NCI-H1694 treated with DMSO at 0.1 percent for 48 hours (cell line): ENCODE measurements at regions not wholly inside any gene's neighbourhood (a gene's known extent, or its start where the extent isn't known, plus 50 kb on each side); places are given as distances from the start of the nearest gene placed in this dataset.
A peak's percentile ranks its signal among the peaks of the same experiment; 100 is the strongest.

Experiments
- DNase-seq: peaks from one replicate; lab custom pipeline; 2025; lab: John Stamatoyannopoulos, UW

- DNase-seq, result peak; percentile 49
Observed at GRCh38 chr7:115707258-115708012, 323.1 kb downstream of the TFEC start.

GRCh38 chr7:115704884-115705283 is 325.7 kb downstream of the TFEC start:
- no peak for DNase-seq

- DNase-seq, result no peak
Observed at GRCh38 chr7:115701141-115701540, 329.4 kb downstream of the TFEC start.

- DNase-seq, result no peak
Observed at GRCh38 chr7:115694424-115694823, 336.1 kb downstream of the TFEC start.

GRCh38 chr7:115693779-115694178 is 336.8 kb downstream of the TFEC start:
- DNase-seq, result no peak

- no peak for DNase-seq
Observed at GRCh38 chr7:115689941-115690340, 340.6 kb downstream of the TFEC start.

- no peak for DNase-seq
Observed at GRCh38 chr7:115683093-115683492, 347.5 kb downstream of the TFEC start.

- no peak for DNase-seq
Observed at GRCh38 chr7:115682507-115682906, 348.1 kb downstream of the TFEC start.

- DNase-seq, result no peak
Observed at GRCh38 chr7:115680921-115681320, 349.6 kb downstream of the TFEC start.

- peak; percentile 43 for DNase-seq
Observed at GRCh38 chr7:115679976-115680375, 350.6 kb downstream of the TFEC start.

- no peak for DNase-seq
Observed at GRCh38 chr7:115679423-115679822, 351.1 kb downstream of the TFEC start.

- peak; percentile 75 for DNase-seq
Observed at GRCh38 chr7:115678086-115678982, 352.2 kb downstream of the TFEC start.

GRCh38 chr7:115676707-115677106 is 353.9 kb downstream of the TFEC start:
- DNase-seq, result no peak

- no peak for DNase-seq
Observed at GRCh38 chr7:115676080-115676479, 354.5 kb downstream of the TFEC start.

- DNase-seq, result no peak
Observed at GRCh38 chr7:115674467-115675024, 356.0 kb downstream of the TFEC start.

- DNase-seq, result no peak
Observed at GRCh38 chr7:115672024-115672423, 358.5 kb downstream of the TFEC start.

- DNase-seq, result no peak
Observed at GRCh38 chr7:115662676-115663075, 367.9 kb downstream of the TFEC start.

GRCh38 chr7:115662120-115662519 is 368.4 kb downstream of the TFEC start:
- DNase-seq, result no peak

GRCh38 chr7:115658223-115658622 is 372.3 kb downstream of the TFEC start:
- no peak for DNase-seq

- DNase-seq, result no peak
Observed at GRCh38 chr7:115654384-115655214, 376.0 kb downstream of the TFEC start.

GRCh38 chr7:115649429-115649828 is 381.1 kb downstream of the TFEC start:
- no peak for DNase-seq

- no peak for DNase-seq
Observed at GRCh38 chr7:115647712-115648111, 382.9 kb downstream of the TFEC start.
